Lung (tissue), 11 donors: ENCODE measurements at regions not wholly inside any gene's neighbourhood (a gene's known extent, or its start where the extent isn't known, plus 50 kb on each side); places are given as distances from the start of the nearest gene placed in this dataset.
A peak's percentile ranks its signal among the peaks of the same experiment; 100 is the strongest.

Experiments used
- ATAC-seq: fragments of 200-7000 bp; cut with Tn5 transposase; one replicate; pipeline ENCODE4 v1.9.1; 2020; ENCODE audit warnings: moderate number of reproducible peaks; ENCODE audit not compliant: insufficient read depth, low FRiP score
- DNase-seq, 3 donors: peaks; one replicate each; pipeline ENCODE4 v3.0.0-alpha.2; 2013 to 2017
- H3K27ac ChIP-seq, 2 donors: one replicate each; pipeline ENCODE4 v1.5.1; 2013; ENCODE audit warnings: mild to moderate bottlenecking in 2 of 2, moderate library complexity in 2 of 2, control low read depth in 1 of 2, inconsistent platforms in 1 of 2, low read depth in 1 of 2, low read length in 1 of 2
- H3K27me3 ChIP-seq, 3 donors: one replicate each; pipeline ENCODE4 v1.5.1; 2013; ENCODE audit warnings: low read length in 2 of 3; ENCODE audit not compliant: control insufficient read depth in 3 of 3, insufficient read depth in 3 of 3
- H3K36me3 ChIP-seq, 4 donors: one replicate each; pipeline ENCODE4 v1.5.1; 2013; ENCODE audit warnings: low read length in 4 of 4, mild to moderate bottlenecking in 1 of 4, moderate library complexity in 1 of 4; ENCODE audit not compliant: control insufficient read depth in 4 of 4, insufficient read depth in 4 of 4
- H3K4me1 ChIP-seq, 5 donors: one replicate each; pipeline ENCODE4 v1.5.1; 2013; ENCODE audit warnings: low read length in 5 of 5, mild to moderate bottlenecking in 2 of 5, moderate library complexity in 1 of 5; ENCODE audit not compliant: control insufficient read depth in 5 of 5, insufficient read depth in 5 of 5
- H3K4me3 ChIP-seq: one replicate; pipeline ENCODE4 v1.5.1; 2013; ENCODE audit warnings: mild to moderate bottlenecking, control low read depth, moderate library complexity
- H3K9ac ChIP-seq, 2 donors: one replicate each; pipeline ENCODE4 v1.5.1; 2013; ENCODE audit warnings: low read length in 2 of 2, control low read depth in 1 of 2; ENCODE audit not compliant: insufficient read depth in 1 of 2
- H3K9me3 ChIP-seq, 4 donors: one replicate each; pipeline ENCODE4 v1.5.1; 2013; ENCODE audit warnings: low read length in 3 of 4, mild to moderate bottlenecking in 1 of 4, moderate library complexity in 1 of 4; ENCODE audit not compliant: control insufficient read depth in 4 of 4, insufficient read depth in 3 of 4
- WGBS, 2 donors: extraction: QIAGEN DNeasy Blood & Tissue Kit; methylation state at CpG; one replicate each; pipeline ENCODE4 v1.1.7; 2013; 5-methylcytosine and 5-hydroxymethylcytosine counted together
- TF ChIP-seq, protein P1 (sequence below): IDR thresholded peaks from 2 replicates; pipeline ENCODE4 v1.5.1; 2012; ENCODE audit warnings: mild to moderate bottlenecking; ENCODE audit errors: control extremely low read depth, extremely low read depth
- donor health status: control.
- donor health status: control.
- donor health status: Bipolar disorder and iron deficiency.
- donor health status: healthy.
- donor health status: DM: yes; HTN: yes; CAD: no.

- TF ChIP-seq, protein P1, sequence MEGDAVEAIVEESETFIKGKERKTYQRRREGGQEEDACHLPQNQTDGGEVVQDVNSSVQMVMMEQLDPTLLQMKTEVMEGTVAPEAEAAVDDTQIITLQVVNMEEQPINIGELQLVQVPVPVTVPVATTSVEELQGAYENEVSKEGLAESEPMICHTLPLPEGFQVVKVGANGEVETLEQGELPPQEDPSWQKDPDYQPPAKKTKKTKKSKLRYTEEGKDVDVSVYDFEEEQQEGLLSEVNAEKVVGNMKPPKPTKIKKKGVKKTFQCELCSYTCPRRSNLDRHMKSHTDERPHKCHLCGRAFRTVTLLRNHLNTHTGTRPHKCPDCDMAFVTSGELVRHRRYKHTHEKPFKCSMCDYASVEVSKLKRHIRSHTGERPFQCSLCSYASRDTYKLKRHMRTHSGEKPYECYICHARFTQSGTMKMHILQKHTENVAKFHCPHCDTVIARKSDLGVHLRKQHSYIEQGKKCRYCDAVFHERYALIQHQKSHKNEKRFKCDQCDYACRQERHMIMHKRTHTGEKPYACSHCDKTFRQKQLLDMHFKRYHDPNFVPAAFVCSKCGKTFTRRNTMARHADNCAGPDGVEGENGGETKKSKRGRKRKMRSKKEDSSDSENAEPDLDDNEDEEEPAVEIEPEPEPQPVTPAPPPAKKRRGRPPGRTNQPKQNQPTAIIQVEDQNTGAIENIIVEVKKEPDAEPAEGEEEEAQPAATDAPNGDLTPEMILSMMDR = no peak
Measured at GRCh38 chr1:95584315-95584714, 350.3 kb downstream of the RWDD3 start.

DNA sequence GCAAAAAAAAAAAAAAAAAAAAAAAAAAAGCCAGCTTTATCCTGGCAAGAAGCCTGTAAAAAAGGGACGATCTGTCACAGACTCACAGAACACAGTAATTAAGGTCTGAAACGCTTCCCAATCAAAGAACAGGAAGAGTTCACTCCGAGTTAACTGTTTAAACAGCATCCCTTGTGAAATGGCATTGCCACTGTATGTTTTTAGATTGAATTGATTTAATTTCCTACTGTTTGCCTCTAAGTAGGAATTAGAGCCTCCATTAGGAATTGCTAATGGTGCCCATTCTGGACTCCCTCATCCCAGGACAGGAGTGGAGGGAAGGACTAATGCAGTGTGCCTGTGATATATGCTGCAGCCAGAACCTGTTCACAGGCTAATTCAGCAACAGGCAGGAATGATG is 370.8 kb downstream of the RWDD3 start:
- H3K36me3 ChIP-seq = no peaks in the 10 kb centered on the region
- 25 to 29% methylated on average over 3 of the region's 3 CpGs for WGBS, 2 donors
- no peaks in the 10 kb centered on the region for H3K9me3 ChIP-seq
- ATAC-seq (no peak), DNase-seq (peak in 2 of 3 donors; percentile 24 to 35)
- TF ChIP-seq, protein P1 = no peak
- H3K9ac ChIP-seq = no peak overlapping the region
- H3K4me1 ChIP-seq = peaks cover 0 to 3% (median 0%) of the 10 kb centered on the region in 5 donors
- H3K27me3 ChIP-seq = no peaks in the 10 kb centered on the region
- H3K27ac ChIP-seq = no peak overlapping the region
- H3K4me3 ChIP-seq = no peak overlapping the region

More at GRCh38 chr1:95584315-95584714, 350.3 kb downstream of the RWDD3 start:
- ATAC-seq = no peak
- no peaks in the 10 kb centered on the region for H3K4me1 ChIP-seq
- DNase-seq = no peak
- H3K27ac ChIP-seq = no peak overlapping the region
- H3K27me3 ChIP-seq = no peaks in the 10 kb centered on the region
- 85 to 86% methylated on average over 4 of the region's 4 CpGs for WGBS, 2 donors
- no peaks in the 10 kb centered on the region for H3K36me3 ChIP-seq
- no peak overlapping the region for H3K9ac ChIP-seq
- no peak overlapping the region for H3K4me3 ChIP-seq
- no peaks in the 10 kb centered on the region for H3K9me3 ChIP-seq

DNA sequence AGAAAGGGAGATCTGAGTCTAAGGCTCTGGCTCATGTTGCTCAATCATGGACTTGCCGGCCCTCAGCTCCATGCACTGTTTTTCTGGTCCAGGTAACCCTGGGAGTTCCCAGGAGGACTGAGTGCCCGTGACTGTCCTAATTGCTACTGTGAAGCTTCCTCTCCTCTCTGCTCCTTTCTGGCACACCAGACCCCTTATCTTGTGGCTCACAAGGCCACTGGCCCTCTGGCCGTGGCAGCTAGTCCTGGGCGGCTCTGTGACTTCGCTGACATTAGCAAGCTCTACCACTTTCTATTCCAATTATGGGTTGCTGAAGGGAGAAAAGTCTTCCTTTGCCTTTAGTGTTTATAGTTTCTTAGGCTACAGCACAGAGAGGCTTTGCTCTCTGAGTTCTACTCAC is 380.2 kb downstream of the RWDD3 start:
- Histone ChIP-seq H3K27ac (no peak overlapping the region), H3K9ac (no peak overlapping the region), H3K4me3 (no peak overlapping the region), H3K27me3 (no peaks in the 10 kb centered on the region), H3K36me3 (no peaks in the 10 kb centered on the region), H3K4me1 (no peaks in the 10 kb centered on the region), H3K9me3 (no peaks in the 10 kb centered on the region)
- TF ChIP-seq, protein P1 = no peak
- 82 to 97% methylated on average over 5 of the region's 5 CpGs for WGBS, 2 donors
- ATAC-seq (no peak), DNase-seq (no peak)

- Histone ChIP-seq H3K27ac (no peak overlapping the region), H3K9me3 (no peaks in the 10 kb centered on the region), H3K4me3 (no peak overlapping the region), H3K9ac (no peak overlapping the region), H3K27me3 (no peaks in the 10 kb centered on the region), H3K36me3 (no peaks in the 10 kb centered on the region), H3K4me1 (no peaks in the 10 kb centered on the region)
- DNase-seq (no peak), ATAC-seq (no peak)
- WGBS, 2 donors = 82 to 88% methylated on average over 3 of the region's 3 CpGs
- TF ChIP-seq, protein P1 = no peak
Measured at GRCh38 chr1:95615421-95615820, 381.4 kb downstream of the RWDD3 start.
